ENCODE measurements at regions not wholly inside any gene's neighbourhood (a gene's known extent, or its start where the extent isn't known, plus 50 kb on each side); places are given as distances from the start of the nearest gene placed in this dataset.

DNA sequence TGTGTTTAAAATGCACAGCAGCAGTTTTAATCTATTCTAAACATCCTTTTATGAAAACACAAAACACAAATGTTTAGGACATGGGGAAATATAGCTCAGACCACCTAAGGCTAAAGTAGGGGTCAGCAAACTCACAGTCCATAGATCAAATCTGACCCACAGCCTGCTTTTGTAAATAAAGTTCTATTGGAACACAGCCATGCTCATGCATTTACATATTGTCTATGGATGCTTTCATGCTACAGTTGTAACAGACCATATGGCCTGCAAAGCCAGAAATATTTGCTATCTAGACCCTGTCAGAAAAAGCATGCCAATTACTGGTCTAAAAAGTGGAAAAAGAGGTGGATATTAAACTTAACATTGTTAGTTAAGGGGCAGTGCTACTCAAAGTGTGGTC lies 1105.4 kb upstream of the KLHL29 start:
- DNase-seq = no peak
- Histone ChIP-seq H3K4me3 (no peak overlapping the region), H3K36me3 (no peaks in the 10 kb centered on the region), H3K27me3 (no peaks in the 10 kb centered on the region), H3K27ac (no peak overlapping the region), H3K9me3 (no peaks in the 10 kb centered on the region), H3K4me1 (peaks cover 0 to 6% (median 3%) of the 10 kb centered on the region in 4 donors)
- TF ChIP-seq POLR2A (IDR thresholded peaks at IDR 0.05) (no peak), EP300 (IDR thresholded peaks at IDR 0.05) (no peak), CTCF (IDR thresholded peaks at IDR 0.05) (no peak), POLR2AphosphoS5 (IDR thresholded peaks at IDR 0.05) (no peak)
- intact Hi-C loops (cut with DNase I; ENCODE audit: low total_unique reads) = no loop called here

GRCh38 chr2:22281033-22281432 lies 1103.9 kb upstream of the KLHL29 start:
- Histone ChIP-seq H3K27me3 (no peaks in the 10 kb centered on the region), H3K27ac (no peak overlapping the region), H3K4me3 (no peak overlapping the region), H3K4me1 (peaks cover 0 to 6% (median 3%) of the 10 kb centered on the region in 4 donors), H3K9me3 (no peaks in the 10 kb centered on the region), H3K36me3 (no peaks in the 10 kb centered on the region)
- 29 to 40% (median 33%) methylated on average over 4 of the region's 4 CpGs for WGBS, 5 donors
- peak in 1 of 2 donors; percentile 85 for DNase-seq
- intact Hi-C loops (cut with DNase I; ENCODE audit: low total_unique reads) = no loop called here
- TF ChIP-seq POLR2AphosphoS5 (IDR thresholded peaks at IDR 0.05) = no peak
- TF ChIP-seq EP300 (IDR thresholded peaks at IDR 0.05) = no peak
- TF ChIP-seq CTCF (IDR thresholded peaks at IDR 0.05) = no peak
- TF ChIP-seq POLR2A (IDR thresholded peaks at IDR 0.05) = no peak

GRCh38 chr2:22282220-22282619 lies 1102.8 kb upstream of the KLHL29 start:
- Histone ChIP-seq H3K4me1 (peaks cover 0 to 6% (median 3%) of the 10 kb centered on the region in 4 donors), H3K27me3 (no peaks in the 10 kb centered on the region), H3K9me3 (no peaks in the 10 kb centered on the region), H3K27ac (no peak overlapping the region), H3K4me3 (no peak overlapping the region), H3K36me3 (no peaks in the 10 kb centered on the region)
- no peak for DNase-seq
- WGBS, 5 donors = 34 to 79% (median 73%) methylated on average over 1 of the region's 1 CpG
- TF ChIP-seq POLR2A (IDR thresholded peaks at IDR 0.05) = no peak
- no peak for TF ChIP-seq POLR2AphosphoS5 (IDR thresholded peaks at IDR 0.05)
- TF ChIP-seq EP300 (IDR thresholded peaks at IDR 0.05) = no peak
- no peak for TF ChIP-seq CTCF (IDR thresholded peaks at IDR 0.05)
- intact Hi-C loops (cut with DNase I; ENCODE audit: low total_unique reads) = no loop called here

DNA sequence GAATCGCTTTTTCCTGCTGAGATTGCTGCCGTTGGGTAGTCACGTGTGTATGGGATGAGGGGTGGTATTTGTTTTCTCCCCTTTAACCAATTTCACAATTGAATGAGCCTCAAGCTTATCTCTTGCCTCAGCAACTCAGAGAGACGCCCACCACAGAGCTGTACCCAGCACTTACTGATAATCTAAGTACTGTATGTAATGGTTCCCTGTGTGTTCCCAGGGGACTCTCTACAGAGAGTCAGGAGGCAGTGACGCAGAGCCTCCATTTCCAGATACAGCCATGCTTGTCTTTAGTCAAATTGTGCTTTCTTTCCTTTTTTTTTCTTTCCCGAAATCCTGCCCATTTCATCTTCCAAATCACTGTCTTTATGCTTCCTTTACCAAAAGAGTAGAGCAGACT lies 1102.1 kb upstream of the KLHL29 start:
- H3K4me3 ChIP-seq = no peak overlapping the region
- DNase-seq = no peak
- 59 to 70% (median 62%) methylated on average over 6 of the region's 6 CpGs for WGBS, 5 donors
- no peak for TF ChIP-seq POLR2AphosphoS5 (IDR thresholded peaks at IDR 0.05)
- no peak overlapping the region for H3K27ac ChIP-seq
- peaks cover 0 to 6% (median 3%) of the 10 kb centered on the region in 4 donors for H3K4me1 ChIP-seq
- no peaks in the 10 kb centered on the region for H3K9me3 ChIP-seq
- H3K36me3 ChIP-seq = no peaks in the 10 kb centered on the region
- intact Hi-C loops (cut with DNase I; ENCODE audit: low total_unique reads) = no loop called here
- H3K27me3 ChIP-seq = no peaks in the 10 kb centered on the region

DNA sequence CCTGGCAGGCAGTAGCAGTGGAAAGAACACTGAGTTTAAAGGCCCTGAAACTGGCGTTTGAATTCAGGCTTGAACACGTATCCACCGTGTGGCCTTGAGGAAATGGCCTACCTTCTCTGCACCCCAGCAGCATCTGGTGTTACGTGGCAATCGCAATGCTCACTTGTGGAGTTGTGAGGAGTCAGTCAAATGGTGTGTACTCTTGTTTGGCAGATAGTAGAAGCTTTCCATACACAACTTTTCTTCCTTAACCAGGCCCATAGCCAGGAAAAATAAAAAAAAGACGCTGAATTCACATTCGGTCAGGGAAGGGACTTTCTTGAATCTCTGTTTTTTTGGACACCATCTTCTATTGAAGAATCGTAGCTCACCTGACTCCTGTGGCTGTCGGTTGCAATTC lies 1101.5 kb upstream of the KLHL29 start:
- peak in 1 of 2 donors; percentile 15 for DNase-seq
- TF ChIP-seq EP300 (IDR thresholded peaks at IDR 0.05) = no peak
- no peak for TF ChIP-seq POLR2AphosphoS5 (IDR thresholded peaks at IDR 0.05)
- TF ChIP-seq CTCF (IDR thresholded peaks at IDR 0.05) = no peak
- TF ChIP-seq POLR2A (IDR thresholded peaks at IDR 0.05) = no peak
- no peaks in the 10 kb centered on the region for H3K9me3 ChIP-seq
- H3K36me3 ChIP-seq = no peaks in the 10 kb centered on the region
- intact Hi-C loops (cut with DNase I; ENCODE audit: low total_unique reads) = no loop called here
- no peak overlapping the region for H3K4me3 ChIP-seq
- H3K4me1 ChIP-seq = peaks cover 0 to 6% (median 3%) of the 10 kb centered on the region in 4 donors
- WGBS, 5 donors = 75 to 81% (median 77%) methylated on average over 9 of the region's 9 CpGs
- H3K27ac ChIP-seq = no peak overlapping the region
- H3K27me3 ChIP-seq = no peaks in the 10 kb centered on the region
